Colonic mucosa (tissue), 4 donors: ENCODE measurements at regions not wholly inside any gene's neighbourhood (a gene's known extent, or its start where the extent isn't known, plus 50 kb on each side); places are given as distances from the start of the nearest gene placed in this dataset.

ENCODE experiments used
- DNase-seq: peaks from one replicate; pipeline ENCODE4 v3.0.0-alpha.2; 2020
- H3K27ac ChIP-seq: fragments of 200-600 bp; one replicate; pipeline ENCODE4 v1.8.0; 2021
- H3K27me3 ChIP-seq: fragments of 200-600 bp; one replicate; pipeline ENCODE4 v1.8.0; 2021
- H3K36me3 ChIP-seq: fragments of 200-600 bp; one replicate; pipeline ENCODE4 v1.8.0; 2021
- H3K4me1 ChIP-seq: fragments of 200-600 bp; one replicate; pipeline ENCODE4 v1.8.0; 2021; ENCODE audit warnings: mild to moderate bottlenecking
- H3K4me3 ChIP-seq: fragments of 200-600 bp; one replicate; pipeline ENCODE4 v1.8.0; 2021
- H3K9ac ChIP-seq, 2 donors: one replicate each; pipeline ENCODE4 v1.7.0; 2013; ENCODE audit warnings: control low read depth in 2 of 2, low read depth in 2 of 2, low read length in 2 of 2
- H3K9me3 ChIP-seq: fragments of 200-600 bp; one replicate; pipeline ENCODE4 v1.8.0; 2021
- CTCF ChIP-seq: fragments of 200-600 bp; IDR thresholded peaks from one replicate; pipeline ENCODE4 v1.8.0; 2022; ENCODE audit warnings: antibody characterized with exemption, mild to moderate bottlenecking
- intact Hi-C: fragments of 100-400 bp; cut with DNase I; formaldehyde crosslinking; loops from one replicate; pipeline ENCODE4 v1.14.1; 2022
- donor health status: healthy.
- donor health status: DM: no; HTN: no; CAD: no.
- donor health status: DM: no; HTN: no; CAD: no.

- no peak overlapping the region for H3K4me3 ChIP-seq
- H3K36me3 ChIP-seq = no peaks in the 10 kb centered on the region
- no peak overlapping the region for H3K27ac ChIP-seq
- no peaks in the 10 kb centered on the region for H3K27me3 ChIP-seq
- DNase-seq = no peak
- intact Hi-C loops = loop anchor here (5.0 kb wide), 1 partner anchor 48 kb away; no protein-coding TSS in a partner anchor
- TF ChIP-seq CTCF = no peak
- no peaks in the 10 kb centered on the region for H3K9me3 ChIP-seq
- H3K4me1 ChIP-seq = no peaks in the 10 kb centered on the region
- no peak overlapping the region for H3K9ac ChIP-seq
Observed at GRCh38 chr17:13994050-13994449, 75.3 kb upstream of the COX10 start.

- H3K4me1 ChIP-seq = no peaks in the 10 kb centered on the region
- no peak overlapping the region for H3K4me3 ChIP-seq
- no peak overlapping the region for H3K27ac ChIP-seq
- H3K27me3 ChIP-seq = no peaks in the 10 kb centered on the region
- no peak for DNase-seq
- intact Hi-C loops = no loop called here
- no peak for TF ChIP-seq CTCF
- no peak overlapping the region for H3K9ac ChIP-seq
- H3K9me3 ChIP-seq = no peaks in the 10 kb centered on the region
- no peaks in the 10 kb centered on the region for H3K36me3 ChIP-seq
Observed at GRCh38 chr17:13995856-13996271, 73.4 kb upstream of the COX10 start.

GRCh38 chr17:13996276-13996675 is 73.0 kb upstream of the COX10 start:
- H3K4me3 ChIP-seq = no peak overlapping the region
- H3K27me3 ChIP-seq = no peaks in the 10 kb centered on the region
- H3K27ac ChIP-seq = no peak overlapping the region
- no peak overlapping the region for H3K9ac ChIP-seq
- TF ChIP-seq CTCF = no peak
- H3K4me1 ChIP-seq = no peaks in the 10 kb centered on the region
- intact Hi-C loops = no loop called here
- no peak for DNase-seq
- no peaks in the 10 kb centered on the region for H3K9me3 ChIP-seq
- no peaks in the 10 kb centered on the region for H3K36me3 ChIP-seq

- Histone ChIP-seq H3K4me1 (no peaks in the 10 kb centered on the region), H3K27ac (no peak overlapping the region), H3K9ac (no peak overlapping the region), H3K27me3 (no peaks in the 10 kb centered on the region), H3K36me3 (no peaks in the 10 kb centered on the region), H3K4me3 (no peak overlapping the region), H3K9me3 (no peaks in the 10 kb centered on the region)
- no peak for DNase-seq
- intact Hi-C loops = no loop called here
- TF ChIP-seq CTCF = no peak
Observed at GRCh38 chr17:13996748-13997147, 72.6 kb upstream of the COX10 start.

GRCh38 chr17:14004927-14005620 is 64.2 kb upstream of the COX10 start:
- intact Hi-C loops = no loop called here
- Histone ChIP-seq H3K27me3 (no peaks in the 10 kb centered on the region), H3K4me3 (no peak overlapping the region), H3K9ac (no peak overlapping the region), H3K4me1 (no peaks in the 10 kb centered on the region), H3K9me3 (no peaks in the 10 kb centered on the region), H3K27ac (no peak overlapping the region), H3K36me3 (no peaks in the 10 kb centered on the region)
- DNase-seq = no peak
- TF ChIP-seq CTCF = no peak
